EH (cell line): ENCODE measurements at regions not wholly inside any gene's neighbourhood (a gene's known extent, or its start where the extent isn't known, plus 50 kb on each side); places are given as distances from the start of the nearest gene placed in this dataset.
A peak's percentile ranks its signal among the peaks of the same experiment; 100 is the strongest.

Experiments
- DNase-seq: peaks from one replicate; pipeline ENCODE4 v3.0.0-alpha.2; 2015; ENCODE audit warnings: low read depth

DNA sequence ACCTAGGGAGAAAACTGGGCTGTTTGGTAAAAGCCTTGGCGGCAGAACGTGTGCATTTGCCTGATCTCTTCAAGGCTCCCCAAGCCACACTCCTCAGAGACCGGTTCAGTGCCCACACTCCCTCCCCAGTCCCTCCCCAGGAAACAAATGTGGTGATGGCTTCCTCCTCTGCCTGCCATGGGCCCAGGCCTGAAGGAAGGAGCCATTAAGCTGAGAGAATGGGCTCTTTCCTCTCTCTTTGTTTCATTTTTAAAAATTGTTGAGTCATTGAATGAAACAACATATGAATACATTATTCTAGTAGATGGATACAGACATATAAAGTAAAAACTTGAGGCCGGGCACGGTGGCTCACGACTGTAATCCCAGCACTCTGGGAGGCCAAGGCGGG lies 50.6 kb upstream of the YWHAQ start:
- DNase-seq: no peak

DNA sequence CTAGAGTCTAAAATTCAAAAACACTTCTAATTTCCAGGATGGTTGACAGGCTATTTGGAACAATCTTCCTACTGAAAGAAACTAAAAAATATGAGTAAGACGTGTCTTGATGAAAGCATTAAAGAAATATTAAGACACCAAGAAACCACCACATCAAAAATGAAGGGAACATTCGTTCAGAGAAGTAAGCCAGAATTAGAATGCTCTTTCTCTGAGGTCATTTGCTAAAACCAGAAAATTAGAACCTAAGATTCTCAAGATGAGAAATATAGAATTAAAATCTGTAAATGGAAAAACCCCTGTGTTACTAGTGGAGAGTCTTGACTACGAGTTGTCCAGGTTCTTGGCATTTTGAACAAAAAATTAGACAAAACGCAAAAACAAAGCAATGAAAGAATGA lies 54.8 kb upstream of the YWHAQ start:
- DNase-seq: no peak

DNA sequence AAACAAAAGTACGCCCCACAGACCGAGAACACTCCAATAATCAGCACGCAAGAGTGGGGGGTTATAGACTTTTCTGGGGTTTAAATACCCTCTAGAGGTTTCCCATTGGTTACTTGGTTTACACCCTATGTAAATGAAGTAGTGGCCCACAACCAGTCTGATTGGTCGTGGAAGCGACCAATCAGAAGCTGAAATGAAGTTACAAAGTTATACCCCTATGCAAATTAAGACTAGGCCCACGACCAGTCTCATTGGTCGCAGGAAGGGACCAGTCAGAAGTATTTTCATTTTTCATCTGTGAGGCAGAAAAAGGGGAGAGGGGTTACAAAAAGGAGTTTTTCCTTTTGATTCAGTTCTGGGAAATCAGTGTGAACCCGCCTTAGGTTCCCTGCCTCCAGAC lies 55.3 kb upstream of the YWHAQ start:
- DNase-seq: no peak

DNA sequence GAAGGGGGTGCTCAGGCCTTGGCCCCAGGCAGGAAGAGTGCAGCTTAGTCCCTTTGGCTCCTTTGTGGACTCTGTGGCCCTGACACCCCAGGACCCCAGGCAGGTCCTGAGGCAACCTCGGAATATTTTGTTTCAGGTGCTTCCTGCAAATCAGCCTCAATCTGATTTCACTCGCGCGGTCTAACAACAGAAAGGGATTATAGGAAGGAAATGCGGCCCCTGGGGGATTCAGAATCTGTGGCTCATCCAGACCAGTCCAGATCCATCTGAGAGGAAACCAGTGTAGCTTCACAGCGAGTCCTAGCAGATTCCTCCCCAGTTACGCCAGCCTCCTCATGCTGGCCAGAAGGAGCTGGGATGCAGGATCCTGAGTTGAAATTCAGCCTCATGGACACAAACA lies 59.5 kb upstream of the YWHAQ start:
- DNase-seq: no peak

DNA sequence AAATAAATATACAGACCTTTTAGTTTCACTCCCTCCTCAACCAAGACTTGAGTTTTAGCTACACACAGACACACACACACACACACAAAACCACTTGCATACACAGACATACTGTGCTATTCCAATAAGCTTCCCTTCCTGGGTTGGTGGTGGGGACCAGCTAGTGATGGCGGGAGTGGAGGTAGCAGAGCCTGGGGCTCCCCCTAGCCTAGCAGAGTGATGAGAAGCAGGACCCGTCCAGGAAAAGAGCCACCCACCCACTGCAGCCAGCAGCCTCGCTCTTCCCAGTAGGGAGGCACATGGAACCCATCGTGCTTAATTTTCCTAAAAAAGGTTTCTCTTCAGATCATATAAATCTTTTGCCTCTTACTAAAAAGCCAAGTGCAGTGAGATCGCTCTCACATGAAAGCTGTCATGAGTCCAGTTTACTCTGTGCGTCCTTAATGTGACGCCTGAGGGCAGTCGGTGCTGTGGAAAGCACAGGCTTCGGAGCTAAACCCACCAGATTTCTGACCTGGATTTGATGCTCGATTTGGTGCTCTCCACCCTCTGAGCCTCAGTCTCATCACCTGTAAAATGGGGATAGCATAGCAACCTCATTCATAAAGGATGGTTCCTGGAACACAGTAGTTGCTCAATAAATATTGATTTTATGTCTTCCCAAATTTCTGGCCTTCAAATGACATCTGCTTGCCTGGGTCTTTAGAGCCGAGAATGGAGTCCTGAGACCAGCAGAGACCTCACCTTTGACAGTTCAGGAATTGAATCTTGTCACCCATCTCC lies 60.1 kb upstream of the YWHAQ start:
- DNase-seq: no peak

DNA sequence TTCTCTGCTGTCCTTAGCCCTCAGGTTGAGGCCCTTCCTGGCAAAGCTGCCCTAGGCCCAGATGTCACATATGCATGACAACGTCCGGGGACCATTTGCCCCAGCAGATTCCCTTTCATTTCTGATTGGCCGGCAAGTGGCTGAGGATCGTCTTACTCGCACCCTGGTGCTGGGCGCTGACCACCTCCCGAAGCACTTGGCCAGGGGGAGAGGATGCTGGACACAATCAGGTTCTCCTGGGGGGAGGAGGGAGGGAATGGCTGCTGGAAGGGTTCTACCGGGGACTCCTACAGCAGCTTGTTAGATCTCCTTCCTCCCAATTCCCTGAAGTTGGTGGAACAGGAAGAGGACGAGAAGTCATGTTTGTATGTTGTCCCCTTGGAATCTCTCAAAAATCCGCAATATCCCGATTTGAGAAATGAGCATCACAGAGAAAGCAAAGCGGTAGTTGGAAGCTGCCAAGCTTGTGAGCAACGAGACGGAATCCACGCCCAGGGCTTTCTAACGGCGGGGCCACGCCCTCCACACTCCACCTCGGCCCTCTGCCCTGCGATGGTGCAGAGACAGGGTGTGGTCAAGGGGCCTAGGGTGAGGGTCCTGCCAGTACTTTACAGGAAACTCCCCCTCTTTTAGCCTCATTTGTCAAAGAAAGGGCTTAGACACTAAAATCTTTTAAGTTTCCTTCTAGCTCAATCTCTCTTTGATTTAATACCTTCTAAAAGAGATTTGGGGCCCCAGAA lies 61.8 kb upstream of the YWHAQ start:
- DNase-seq: no peak

DNA sequence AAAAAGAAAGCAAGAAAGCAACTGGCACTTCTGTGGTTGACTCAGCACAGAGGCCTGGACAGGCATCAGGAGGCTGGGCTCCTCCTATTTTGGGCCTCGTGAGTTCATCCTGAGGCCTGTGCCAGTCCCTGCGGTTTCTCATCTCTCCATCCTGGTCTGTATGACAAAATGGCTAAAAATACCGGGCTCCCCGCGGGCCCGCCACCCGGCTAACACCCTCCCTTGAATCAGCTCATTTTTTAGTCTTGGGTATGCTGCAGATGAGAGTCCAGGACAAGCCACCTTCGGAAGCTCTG lies 62.3 kb upstream of the YWHAQ start:
- DNase-seq: peak; percentile 81

DNA sequence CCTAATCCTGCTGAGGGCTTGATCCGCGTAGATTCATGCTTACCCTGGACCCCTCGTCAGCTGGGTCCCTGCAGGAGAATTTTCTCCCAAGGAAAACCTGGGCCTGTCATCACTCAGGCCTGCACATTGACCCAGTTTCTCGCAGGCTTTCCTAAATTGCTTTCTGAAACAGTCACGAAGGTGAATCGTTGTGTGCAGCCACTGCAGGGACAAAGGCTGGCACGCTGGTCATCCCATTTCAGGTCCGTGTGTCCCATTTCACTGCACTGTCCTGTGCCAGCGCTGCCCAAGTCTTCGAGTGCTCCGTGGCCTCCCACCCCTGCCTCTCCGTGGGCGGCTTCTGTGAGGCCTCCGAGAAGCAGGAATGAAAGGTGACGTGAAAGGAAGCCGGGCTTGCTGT lies 62.8 kb upstream of the YWHAQ start:
- no peak for DNase-seq

DNA sequence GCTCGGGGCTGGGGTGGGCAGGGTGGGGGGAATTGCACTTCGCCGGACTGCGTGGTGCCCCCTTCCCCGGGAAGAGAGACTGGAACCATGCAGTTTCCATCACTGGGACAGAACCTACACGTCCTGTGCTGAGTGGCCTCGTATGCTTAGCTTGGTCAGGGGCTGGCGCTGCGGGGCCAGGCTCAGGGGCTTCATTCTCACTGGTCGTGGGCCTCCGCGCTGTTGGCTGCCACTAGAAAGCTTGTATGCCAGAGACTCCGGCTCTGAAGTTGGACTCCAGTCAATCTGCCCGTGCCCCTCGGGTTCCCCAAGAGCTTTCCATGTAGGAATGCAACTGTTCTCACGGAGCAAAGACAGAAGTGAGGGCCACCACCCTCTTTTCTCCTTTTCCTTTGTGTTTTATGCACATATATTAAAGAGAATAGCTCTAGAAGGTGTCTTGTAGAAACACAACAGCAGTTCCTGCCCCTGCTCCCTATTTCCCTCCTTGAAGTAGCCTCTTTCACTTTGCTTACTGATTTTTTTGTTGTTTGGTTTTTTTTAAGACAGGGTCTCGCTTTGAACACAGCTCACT lies 64.0 kb upstream of the YWHAQ start:
- DNase-seq: no peak

DNA sequence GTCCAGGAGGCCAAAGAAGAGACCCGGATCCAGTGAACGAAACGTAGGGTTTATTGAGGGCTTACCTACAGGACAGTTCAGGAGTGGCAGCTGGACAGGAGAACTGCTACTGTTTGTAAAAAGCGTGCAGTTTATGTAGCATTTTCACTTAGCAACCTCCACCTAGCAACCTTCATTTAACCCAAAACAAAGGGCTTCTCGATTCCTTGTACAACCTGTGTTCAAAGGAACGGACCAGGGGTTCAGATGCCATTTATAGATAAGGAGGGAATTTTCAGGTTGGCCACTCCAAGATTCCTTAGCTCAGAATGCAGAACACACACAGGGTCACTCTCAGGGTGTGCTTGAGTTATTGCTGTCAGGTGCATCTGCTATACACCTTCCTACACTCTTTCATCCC lies 65.1 kb upstream of the YWHAQ start:
- no peak for DNase-seq

DNA sequence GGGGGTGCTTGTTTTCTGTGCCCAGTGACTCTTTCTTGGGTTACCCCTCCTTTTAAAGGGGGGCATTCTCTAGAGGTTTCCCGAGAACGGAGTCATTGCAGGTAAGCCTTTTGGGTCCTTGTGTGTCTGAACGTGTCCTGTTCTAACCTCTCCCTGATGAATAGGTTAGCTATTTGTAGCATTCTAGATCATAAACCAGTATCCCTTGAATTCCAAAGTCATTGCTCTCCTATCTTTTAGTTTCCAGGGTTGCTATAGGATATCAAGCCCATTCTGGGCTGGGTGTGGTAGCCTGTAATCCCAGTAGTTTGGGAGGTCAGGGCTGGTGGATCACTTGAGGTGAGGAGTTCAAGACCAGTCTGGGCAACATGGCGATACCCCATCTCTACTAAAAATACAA lies 65.9 kb upstream of the YWHAQ start:
- DNase-seq: no peak

DNA sequence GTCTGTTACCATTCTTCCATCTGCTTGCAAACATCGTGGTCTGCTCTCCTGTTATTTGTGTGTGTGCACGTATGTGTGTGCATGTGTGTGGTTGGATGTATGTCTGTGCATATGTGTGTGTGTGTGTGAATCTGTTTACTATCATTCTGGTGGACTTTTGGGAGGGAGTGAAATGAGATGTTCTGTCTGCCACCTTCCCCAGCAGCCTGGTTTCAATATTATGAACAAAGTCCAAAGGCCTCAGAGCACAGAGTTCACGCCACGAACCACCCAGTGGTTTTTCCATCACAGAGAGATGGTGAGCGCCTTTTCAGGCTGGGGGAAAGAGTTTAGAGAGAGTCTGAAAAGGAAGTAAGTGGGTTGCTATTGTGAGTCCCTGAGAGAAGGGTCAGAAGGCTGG lies 67.1 kb upstream of the YWHAQ start:
- DNase-seq: no peak

DNA sequence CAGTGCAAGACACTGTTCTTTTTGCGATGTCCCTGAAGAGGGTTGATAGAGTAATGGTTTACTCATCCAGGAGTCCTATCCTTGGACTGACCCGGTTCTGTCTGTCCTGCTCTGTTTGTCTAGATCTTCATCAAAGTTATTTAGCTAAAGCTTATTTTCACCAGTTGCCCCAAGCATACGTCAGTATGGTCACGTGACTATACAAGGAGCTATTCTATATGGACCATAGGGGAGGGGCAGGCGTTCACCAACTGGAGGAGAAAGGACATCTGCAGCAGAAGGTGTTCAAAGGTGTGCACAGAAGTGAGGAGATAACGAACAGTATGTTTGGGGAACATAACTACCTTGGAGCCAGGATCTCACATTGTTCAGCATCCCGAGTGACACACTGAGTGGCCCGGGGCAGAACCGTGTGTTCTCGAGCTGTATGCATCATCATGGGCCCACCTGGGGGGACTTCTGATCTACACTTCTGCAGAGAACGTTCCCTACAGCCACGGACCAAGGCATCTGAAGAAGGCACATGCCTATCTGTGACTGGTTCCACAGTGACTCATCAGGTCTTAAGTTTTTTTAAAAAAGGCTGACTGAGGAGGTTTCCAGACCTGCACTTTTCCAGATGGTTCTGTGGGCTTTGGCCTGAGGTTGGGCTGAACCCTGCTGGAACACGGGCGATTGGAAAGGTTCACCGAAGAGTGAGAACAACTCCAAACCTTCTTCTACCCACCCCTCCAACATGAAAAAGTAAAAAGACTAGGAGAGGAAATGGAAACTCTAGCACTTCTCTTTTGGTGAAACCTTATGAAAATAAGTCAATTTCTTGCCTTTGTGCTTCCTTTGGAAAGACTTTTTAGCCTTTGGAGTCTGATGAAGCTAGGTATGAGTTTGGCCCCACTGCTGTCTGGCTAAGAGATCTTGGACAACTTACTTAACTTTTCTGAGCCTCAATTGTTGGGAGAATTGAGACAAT lies 68.6 kb upstream of the YWHAQ start:
- peak; percentile 86 for DNase-seq

DNA sequence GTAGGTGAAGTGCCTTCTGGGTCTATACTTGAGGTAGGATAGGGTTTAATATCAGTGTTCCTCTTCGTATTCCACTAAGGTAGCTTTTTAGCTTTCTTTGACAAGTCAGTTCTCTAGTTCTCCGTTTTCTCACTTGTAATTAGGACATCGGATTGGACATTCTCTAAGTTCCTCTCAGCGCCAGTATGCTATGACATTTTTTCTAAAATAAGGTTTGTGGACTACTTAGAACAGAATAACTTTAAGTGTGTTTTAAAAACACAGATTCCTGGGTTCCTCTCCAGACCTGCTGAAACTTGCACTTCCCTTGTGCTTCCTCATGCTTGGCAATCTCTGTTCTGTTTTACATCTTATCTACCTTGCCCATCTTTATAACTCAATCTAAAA lies 69.3 kb upstream of the YWHAQ start:
- DNase-seq: no peak

DNA sequence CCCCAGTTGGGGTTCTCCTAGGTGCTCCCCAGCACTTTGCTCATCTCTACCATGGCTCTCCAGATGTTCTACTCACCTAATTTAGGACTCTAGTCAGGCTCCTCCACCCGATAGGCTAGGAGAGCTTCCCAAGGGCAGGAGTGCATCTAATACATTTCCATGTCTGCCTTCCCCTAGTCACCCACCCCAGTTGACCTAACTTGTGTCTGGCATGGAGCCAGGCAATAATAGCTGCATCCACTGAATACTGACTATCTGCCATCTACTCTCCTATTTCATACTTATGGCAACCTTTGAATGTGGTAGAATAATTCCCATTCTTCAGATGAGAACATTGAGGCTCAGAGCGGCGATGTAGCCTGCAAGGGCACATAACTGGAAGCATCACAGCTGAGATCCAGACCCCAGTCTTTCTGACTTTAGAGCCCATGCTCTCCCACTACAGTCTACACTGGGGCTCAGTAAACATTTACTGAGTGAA lies 71.8 kb upstream of the YWHAQ start:
- no peak for DNase-seq

DNA sequence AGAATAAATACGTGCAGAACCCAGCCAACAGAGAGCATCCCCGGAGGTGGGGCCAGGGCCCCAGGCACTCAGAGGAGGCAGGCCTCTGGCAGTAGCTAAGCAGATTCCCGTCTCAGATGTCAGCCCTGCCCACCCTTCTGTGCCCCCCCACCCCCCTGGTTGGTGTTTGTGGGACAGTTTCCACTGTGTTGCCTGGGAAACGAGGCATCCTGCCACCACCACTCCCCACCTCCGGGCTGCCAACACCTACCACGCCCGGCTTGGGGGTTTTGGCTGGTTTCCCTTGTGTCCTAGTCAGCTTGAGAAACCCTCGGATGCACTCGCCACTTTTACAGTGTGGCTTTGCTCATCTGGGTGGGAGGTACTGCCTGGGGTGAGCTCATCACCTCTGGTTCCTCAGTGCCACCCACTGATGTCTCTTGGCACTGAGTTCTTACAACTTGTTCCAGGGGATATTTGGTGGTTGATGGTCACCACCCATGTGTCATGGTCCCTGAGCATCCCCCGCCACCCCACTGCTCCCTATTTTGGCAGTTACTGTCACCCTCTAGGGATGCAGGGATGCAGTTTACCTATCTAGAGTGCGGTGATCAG lies 72.4 kb upstream of the YWHAQ start:
- DNase-seq: peak; percentile 94

DNA sequence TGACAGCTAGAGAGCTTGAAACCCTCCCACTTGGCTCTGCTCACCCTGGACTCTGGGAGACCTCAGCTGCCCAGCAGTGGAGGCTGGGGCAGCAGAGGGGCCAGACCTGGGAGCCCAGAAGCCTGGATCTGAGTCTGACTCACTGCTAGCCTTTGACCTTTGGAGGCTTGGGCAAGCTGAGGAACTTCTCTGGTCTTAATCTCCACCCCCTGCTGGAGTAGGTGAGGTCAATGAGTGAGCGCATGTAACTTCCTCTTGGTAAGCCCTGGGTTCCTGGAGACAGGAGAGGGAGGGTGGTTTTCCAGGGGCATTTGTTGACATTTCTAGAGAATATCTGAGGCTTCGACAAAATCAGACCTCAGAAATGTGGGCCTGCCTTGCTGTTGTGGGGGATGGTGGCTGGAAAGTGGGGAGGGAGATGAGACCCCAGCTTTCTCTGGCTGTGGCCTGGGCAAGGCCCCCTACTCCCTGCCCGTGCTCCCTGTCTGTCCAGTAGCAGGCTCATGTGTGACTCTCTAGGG lies 73.0 kb upstream of the YWHAQ start:
- DNase-seq: peak; percentile 84

DNA sequence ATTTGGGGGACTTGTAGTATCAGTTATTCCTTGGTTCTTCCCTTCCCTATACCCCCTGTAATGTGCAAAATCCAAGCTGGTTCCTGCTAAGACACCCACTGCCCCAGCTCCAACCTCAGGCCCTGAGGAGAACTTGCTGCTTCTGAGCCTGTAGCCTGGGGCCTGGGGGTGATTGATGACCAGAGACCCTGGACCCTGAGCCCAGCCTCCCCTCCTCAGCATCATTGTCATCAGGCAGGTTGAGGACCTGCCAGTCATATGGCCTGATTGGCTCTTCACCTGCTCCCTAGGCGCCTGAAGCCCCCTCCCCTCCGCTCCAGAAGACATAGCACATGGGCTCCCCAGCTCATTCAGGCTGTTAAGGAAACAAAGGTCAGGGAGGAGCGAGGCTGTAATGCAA lies 73.8 kb upstream of the YWHAQ start:
- no peak for DNase-seq

DNA sequence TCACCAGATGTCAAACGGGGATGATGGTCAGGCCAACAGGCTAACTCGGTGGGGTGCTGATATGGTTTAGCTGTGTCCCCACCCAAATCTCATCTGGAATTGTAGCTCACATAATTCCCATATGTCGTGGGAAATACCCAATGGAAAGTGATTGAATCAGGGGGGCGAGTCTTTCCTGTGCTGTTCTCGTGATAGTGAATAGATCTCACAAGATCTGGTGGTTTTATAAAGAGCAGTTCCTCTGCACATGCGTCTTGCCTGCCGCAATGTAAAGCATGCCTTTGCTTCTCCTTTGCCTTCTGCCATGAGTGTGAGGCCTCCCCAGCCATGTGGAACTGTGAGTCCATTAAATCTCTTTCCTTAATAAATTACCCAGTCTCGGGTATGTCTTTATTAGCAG lies 74.4 kb upstream of the YWHAQ start:
- no peak for DNase-seq

DNA sequence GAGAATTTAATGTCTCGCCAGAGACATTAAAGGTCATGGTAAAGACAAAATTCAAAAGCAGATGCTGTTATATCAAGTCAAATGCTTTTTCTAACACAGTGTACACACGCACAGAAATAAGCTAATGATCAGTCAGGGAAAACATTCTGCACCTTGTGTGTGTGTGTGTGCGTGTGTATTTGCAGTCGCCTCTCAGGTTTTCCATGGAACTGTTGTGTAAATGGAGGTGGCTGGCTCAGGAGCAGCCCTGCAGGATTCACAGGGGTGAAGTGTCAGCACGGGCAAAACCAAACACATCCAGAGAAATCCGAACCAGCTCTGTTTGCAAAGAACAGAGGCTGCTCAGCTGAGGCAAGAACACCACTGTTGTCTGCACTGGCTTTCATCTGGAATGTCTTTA lies 76.2 kb upstream of the YWHAQ start:
- DNase-seq: no peak

DNA sequence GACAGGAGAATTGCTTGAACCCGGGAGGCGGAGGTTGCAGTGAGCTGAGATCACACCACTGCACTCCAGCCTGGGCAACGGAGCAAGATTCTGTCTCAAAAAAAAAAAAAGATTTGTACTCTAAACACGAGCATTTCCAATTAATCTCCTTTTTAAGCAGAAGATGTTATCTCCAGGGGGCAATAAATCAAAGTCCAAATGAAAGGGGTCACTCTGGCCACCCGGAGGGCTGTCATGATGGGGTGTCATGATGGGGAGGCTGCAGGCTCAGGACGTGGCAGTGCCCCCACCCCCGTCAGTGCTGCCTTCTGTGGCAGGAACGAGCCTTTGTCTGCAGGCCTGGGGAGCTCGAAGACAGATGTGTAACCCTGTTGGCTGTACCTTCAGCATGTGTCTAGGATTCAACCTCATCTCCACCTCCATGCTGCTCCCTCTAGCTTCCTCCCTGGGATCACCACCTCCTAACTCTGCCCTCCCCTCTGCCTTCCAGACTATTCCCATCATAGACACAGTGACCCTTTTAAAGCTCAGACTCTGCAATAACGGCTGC lies 76.9 kb upstream of the YWHAQ start:
- no peak for DNase-seq
